ENCODE measurements at regions not wholly inside any gene's neighbourhood (a gene's known extent, or its start where the extent isn't known, plus 50 kb on each side); places are given as distances from the start of the nearest gene placed in this dataset.
A peak's percentile ranks its signal among the peaks of the same experiment; 100 is the strongest.

- Mint-ChIP-seq H3K27me3 (peaks cover 0 to 11% of the 10 kb centered on the region in 2 donors), H3K9me3 (no peaks in the 10 kb centered on the region), H3K27ac (no peak overlapping the region), H3K4me1 (ENCODE audit: low read depth in 2 of 2) (peaks cover 6 to 7% of the 10 kb centered on the region in 2 donors), H3K36me3 (ENCODE audit: insufficient read depth) (no peaks in the 10 kb centered on the region), H3K4me3 (no peak overlapping the region)
- ATAC-seq (replicated peaks) (no peak), DNase-seq (no peak)
Measured at GRCh38 chr18:22552254-22552653, 134.5 kb upstream of the CTAGE1 start.

- H3K27me3 Mint-ChIP-seq: peaks cover 5 to 19% of the 10 kb centered on the region in 2 donors
- no peak for DNase-seq
- no peaks in the 10 kb centered on the region for H3K36me3 Mint-ChIP-seq (ENCODE audit: insufficient read depth)
- ATAC-seq (replicated peaks): no peak
- no peak overlapping the region for H3K4me3 Mint-ChIP-seq
- no peaks in the 10 kb centered on the region for H3K9me3 Mint-ChIP-seq
- H3K27ac Mint-ChIP-seq: no peak overlapping the region
- peaks cover 6 to 8% of the 10 kb centered on the region in 2 donors for H3K4me1 Mint-ChIP-seq (ENCODE audit: low read depth in 2 of 2)
Measured at GRCh38 chr18:22552899-22553460, 135.3 kb upstream of the CTAGE1 start.

- Mint-ChIP-seq H3K27me3 (peaks cover 27 to 46% of the 10 kb centered on the region in 2 donors), H3K27ac (no peak overlapping the region), H3K4me1 (ENCODE audit: low read depth in 2 of 2) (peaks cover 12 to 13% of the 10 kb centered on the region in 2 donors), H3K36me3 (ENCODE audit: insufficient read depth) (peaks cover 4% of the 10 kb centered on the region), H3K4me3 (no peak overlapping the region), H3K9me3 (no peaks in the 10 kb centered on the region)
- ATAC-seq (replicated peaks): no peak
- DNase-seq: no peak
Measured at GRCh38 chr18:22556222-22557167, 138.8 kb upstream of the CTAGE1 start.

GRCh38 chr18:22557168-22557941 lies 139.6 kb upstream of the CTAGE1 start:
- Mint-ChIP-seq H3K4me3 (no peak overlapping the region), H3K9me3 (no peaks in the 10 kb centered on the region), H3K27ac (no peak overlapping the region), H3K27me3 (peaks cover 27 to 46% of the 10 kb centered on the region in 2 donors), H3K4me1 (ENCODE audit: low read depth in 2 of 2) (peaks cover 12 to 13% of the 10 kb centered on the region in 2 donors), H3K36me3 (ENCODE audit: insufficient read depth) (peaks cover 4% of the 10 kb centered on the region)
- DNase-seq (no peak), ATAC-seq (replicated peaks) (no peak)

GRCh38 chr18:22558945-22559385 lies 141.2 kb upstream of the CTAGE1 start:
- Mint-ChIP-seq H3K27ac (no peak overlapping the region), H3K9me3 (no peaks in the 10 kb centered on the region), H3K36me3 (ENCODE audit: insufficient read depth) (peaks cover 4% of the 10 kb centered on the region), H3K4me3 (peak overlapping the region; percentile 78 to 79), H3K4me1 (ENCODE audit: low read depth in 2 of 2) (peaks cover 12 to 13% of the 10 kb centered on the region in 2 donors), H3K27me3 (peaks cover 27 to 46% of the 10 kb centered on the region in 2 donors)
- peak; percentile 19 for ATAC-seq (replicated peaks)
- no peak for DNase-seq

- peaks cover 12 to 13% of the 10 kb centered on the region in 2 donors for H3K4me1 Mint-ChIP-seq (ENCODE audit: low read depth in 2 of 2)
- H3K36me3 Mint-ChIP-seq (ENCODE audit: insufficient read depth): peaks cover 4% of the 10 kb centered on the region
- peak overlapping the region; percentile 78 to 79 for H3K4me3 Mint-ChIP-seq
- no peaks in the 10 kb centered on the region for H3K9me3 Mint-ChIP-seq
- ATAC-seq (replicated peaks): peak; percentile 66
- DNase-seq: peak; percentile 13 to 31 (median 13)
- peaks cover 29 to 50% of the 10 kb centered on the region in 2 donors for H3K27me3 Mint-ChIP-seq
- H3K27ac Mint-ChIP-seq: peak overlapping the region in 1 of 2 donors; percentile 68
Measured at GRCh38 chr18:22559414-22560274, 141.9 kb upstream of the CTAGE1 start.

- Mint-ChIP-seq H3K36me3 (ENCODE audit: insufficient read depth) (peaks cover 4% of the 10 kb centered on the region), H3K4me3 (peak overlapping the region; percentile 78 to 79), H3K9me3 (no peaks in the 10 kb centered on the region), H3K4me1 (ENCODE audit: low read depth in 2 of 2) (peaks cover 12 to 13% of the 10 kb centered on the region in 2 donors), H3K27ac (peak overlapping the region in 1 of 2 donors; percentile 68), H3K27me3 (peaks cover 31 to 56% of the 10 kb centered on the region in 2 donors)
- DNase-seq (no peak), ATAC-seq (replicated peaks) (no peak)
Measured at GRCh38 chr18:22560275-22560610, 142.5 kb upstream of the CTAGE1 start.

- ATAC-seq (replicated peaks) (no peak), DNase-seq (no peak)
- H3K4me3 Mint-ChIP-seq: peak overlapping the region in 1 of 2 donors; percentile 79
- peaks cover 35 to 60% of the 10 kb centered on the region in 2 donors for H3K27me3 Mint-ChIP-seq
- peak overlapping the region in 1 of 2 donors; percentile 9 for H3K27ac Mint-ChIP-seq
- H3K4me1 Mint-ChIP-seq (ENCODE audit: low read depth in 2 of 2): peaks cover 12 to 13% of the 10 kb centered on the region in 2 donors
- peaks cover 4% of the 10 kb centered on the region for H3K36me3 Mint-ChIP-seq (ENCODE audit: insufficient read depth)
- H3K9me3 Mint-ChIP-seq: no peaks in the 10 kb centered on the region
Measured at GRCh38 chr18:22560797-22561196, 143.1 kb upstream of the CTAGE1 start.

- Mint-ChIP-seq H3K27me3 (peaks cover 42 to 53% of the 10 kb centered on the region in 2 donors), H3K36me3 (ENCODE audit: insufficient read depth) (peaks cover 4% of the 10 kb centered on the region), H3K27ac (no peak overlapping the region), H3K9me3 (no peaks in the 10 kb centered on the region), H3K4me3 (no peak overlapping the region), H3K4me1 (ENCODE audit: low read depth in 2 of 2) (peaks cover 5 to 6% of the 10 kb centered on the region in 2 donors)
- DNase-seq (peak; percentile 17 to 35 (median 32)), ATAC-seq (replicated peaks) (peak; percentile 81)
Measured at GRCh38 chr18:22563164-22563583, 145.5 kb upstream of the CTAGE1 start.

GRCh38 chr18:22564036-22564435 lies 146.3 kb upstream of the CTAGE1 start:
- no peaks in the 10 kb centered on the region for H3K9me3 Mint-ChIP-seq
- ATAC-seq (replicated peaks): no peak
- peaks cover 3 to 5% of the 10 kb centered on the region in 2 donors for H3K4me1 Mint-ChIP-seq (ENCODE audit: low read depth in 2 of 2)
- no peak overlapping the region for H3K27ac Mint-ChIP-seq
- H3K36me3 Mint-ChIP-seq (ENCODE audit: insufficient read depth): peaks cover 4% of the 10 kb centered on the region
- no peak overlapping the region for H3K4me3 Mint-ChIP-seq
- DNase-seq: no peak
- peaks cover 39 to 47% of the 10 kb centered on the region in 2 donors for H3K27me3 Mint-ChIP-seq

GRCh38 chr18:22566703-22567420 lies 149.1 kb upstream of the CTAGE1 start:
- ATAC-seq (replicated peaks) (no peak), DNase-seq (no peak)
- H3K36me3 Mint-ChIP-seq (ENCODE audit: insufficient read depth): no peaks in the 10 kb centered on the region
- H3K4me1 Mint-ChIP-seq (ENCODE audit: low read depth in 2 of 2): no peaks in the 10 kb centered on the region
- H3K4me3 Mint-ChIP-seq: no peak overlapping the region
- no peak overlapping the region for H3K27ac Mint-ChIP-seq
- H3K27me3 Mint-ChIP-seq: peaks cover 28 to 35% of the 10 kb centered on the region in 2 donors
- no peaks in the 10 kb centered on the region for H3K9me3 Mint-ChIP-seq

GRCh38 chr18:22567794-22568193 lies 150.1 kb upstream of the CTAGE1 start:
- H3K36me3 Mint-ChIP-seq (ENCODE audit: insufficient read depth): no peaks in the 10 kb centered on the region
- ATAC-seq (replicated peaks) (no peak), DNase-seq (no peak)
- no peaks in the 10 kb centered on the region for H3K4me1 Mint-ChIP-seq (ENCODE audit: low read depth in 2 of 2)
- H3K27ac Mint-ChIP-seq: no peak overlapping the region
- peaks cover 28 to 35% of the 10 kb centered on the region in 2 donors for H3K27me3 Mint-ChIP-seq
- no peak overlapping the region for H3K4me3 Mint-ChIP-seq
- H3K9me3 Mint-ChIP-seq: no peaks in the 10 kb centered on the region

All from effector memory CD8-positive, alpha-beta T cell (primary cell).